Brain microvascular endothelial cell (primary cell): ENCODE measurements at regions not wholly inside any gene's neighbourhood (a gene's known extent, or its start where the extent isn't known, plus 50 kb on each side); places are given as distances from the start of the nearest gene placed in this dataset.
A peak's percentile ranks its signal among the peaks of the same experiment; 100 is the strongest.

Source experiments
- DNase-seq: peaks from one replicate; pipeline ENCODE4 v3.0.0-alpha.2; 2020
- H3K27ac ChIP-seq: fragments of 250-450 bp; sonication (Bioruptor Pico); 2 replicates; pipeline ENCODE4 v1.5.1; 2020; ENCODE audit warnings: mild to moderate bottlenecking, moderate library complexity
- H3K27me3 ChIP-seq: fragments of 250-450 bp; sonication (Bioruptor Pico); replicated peaks from 2 replicates; pipeline ENCODE4 v1.5.1; 2020; ENCODE audit warnings: mild to moderate bottlenecking
- H3K36me3 ChIP-seq: fragments of 250-450 bp; sonication (Bioruptor Pico); replicated peaks from 2 replicates; pipeline ENCODE4 v1.5.1; 2020; ENCODE audit warnings: mild to moderate bottlenecking
- H3K4me3 ChIP-seq: 2 replicates; pipeline ENCODE4 v1.5.1; 2011; ENCODE audit warnings: low read depth, mild to moderate bottlenecking, control low read depth, low read length, moderate library complexity
- in situ Hi-C: cut with HindIII; loops from 2 replicates; pipeline ENCODE4 v1.10.0; 2017; ENCODE audit warnings: low sequenced_read_pairs, low pct_ligation_motif_present
- TF ChIP-seq, protein P1 (sequence below): IDR thresholded peaks from 2 replicates; pipeline ENCODE4 v1.5.1; 2011; ENCODE audit warnings: low read depth, mild to moderate bottlenecking, moderate library complexity, low read length, control low read depth, inconsistent platforms; ENCODE audit errors: missing control alignments

- Histone ChIP-seq H3K27me3 (no peaks in the 10 kb centered on the region), H3K27ac (peak overlapping the region; percentile 74), H3K36me3 (no peaks in the 10 kb centered on the region), H3K4me3 (no peak overlapping the region)
- no peak for DNase-seq
- TF ChIP-seq, protein P1, sequence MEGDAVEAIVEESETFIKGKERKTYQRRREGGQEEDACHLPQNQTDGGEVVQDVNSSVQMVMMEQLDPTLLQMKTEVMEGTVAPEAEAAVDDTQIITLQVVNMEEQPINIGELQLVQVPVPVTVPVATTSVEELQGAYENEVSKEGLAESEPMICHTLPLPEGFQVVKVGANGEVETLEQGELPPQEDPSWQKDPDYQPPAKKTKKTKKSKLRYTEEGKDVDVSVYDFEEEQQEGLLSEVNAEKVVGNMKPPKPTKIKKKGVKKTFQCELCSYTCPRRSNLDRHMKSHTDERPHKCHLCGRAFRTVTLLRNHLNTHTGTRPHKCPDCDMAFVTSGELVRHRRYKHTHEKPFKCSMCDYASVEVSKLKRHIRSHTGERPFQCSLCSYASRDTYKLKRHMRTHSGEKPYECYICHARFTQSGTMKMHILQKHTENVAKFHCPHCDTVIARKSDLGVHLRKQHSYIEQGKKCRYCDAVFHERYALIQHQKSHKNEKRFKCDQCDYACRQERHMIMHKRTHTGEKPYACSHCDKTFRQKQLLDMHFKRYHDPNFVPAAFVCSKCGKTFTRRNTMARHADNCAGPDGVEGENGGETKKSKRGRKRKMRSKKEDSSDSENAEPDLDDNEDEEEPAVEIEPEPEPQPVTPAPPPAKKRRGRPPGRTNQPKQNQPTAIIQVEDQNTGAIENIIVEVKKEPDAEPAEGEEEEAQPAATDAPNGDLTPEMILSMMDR = no peak
- in situ Hi-C loops = no loop called here
Observed at GRCh38 chr2:71830497-71831192, 317.0 kb downstream of the CYP26B1 start.

DNA sequence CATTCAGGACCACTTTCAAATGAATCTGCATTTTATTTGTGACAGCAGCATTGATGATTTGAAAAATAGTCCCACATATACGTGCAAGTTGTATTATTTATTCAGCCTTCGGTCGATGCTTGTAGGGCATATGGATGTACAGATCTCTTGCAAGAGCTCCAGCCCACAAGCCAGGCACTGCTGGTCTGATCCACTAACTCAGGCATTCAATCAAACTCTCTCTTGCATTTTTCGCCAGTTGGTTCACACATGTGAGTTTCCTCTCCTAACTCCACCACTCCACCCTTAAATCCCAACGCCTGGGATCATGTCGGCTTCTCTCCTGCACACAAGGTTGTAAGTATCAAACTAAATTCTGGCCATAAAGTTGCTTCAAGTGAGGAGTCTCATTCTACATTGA, 318.7 kb downstream of the CYP26B1 start:
- in situ Hi-C loops = no loop called here
- no peaks in the 10 kb centered on the region for H3K27me3 ChIP-seq
- TF ChIP-seq, protein P1 = no peak
- H3K36me3 ChIP-seq = no peaks in the 10 kb centered on the region
- DNase-seq = no peak
- no peak overlapping the region for H3K27ac ChIP-seq
- no peak overlapping the region for H3K4me3 ChIP-seq

GRCh38 chr2:71827973-71828372, 319.7 kb downstream of the CYP26B1 start:
- in situ Hi-C loops = no loop called here

DNA sequence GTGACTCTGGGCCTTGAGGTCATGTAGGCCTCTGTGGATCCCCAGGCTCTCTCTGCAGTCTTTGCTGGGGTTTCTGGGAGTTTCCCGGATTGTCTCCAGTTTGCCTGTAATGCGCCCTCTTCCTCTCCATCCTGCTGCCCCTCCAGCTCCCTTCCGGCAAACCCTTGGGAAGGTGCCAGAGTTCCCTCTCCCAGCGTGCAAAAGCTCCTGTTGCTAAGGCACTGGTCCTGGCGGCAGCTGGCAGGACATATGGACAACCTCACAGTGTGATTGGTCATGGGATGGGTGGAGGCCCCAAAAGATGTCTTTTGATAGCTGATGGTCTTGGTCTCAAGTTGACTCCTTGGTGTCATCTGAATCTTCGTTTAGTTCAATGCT, 320.1 kb downstream of the CYP26B1 start:
- H3K27ac ChIP-seq = no peak overlapping the region
- TF ChIP-seq, protein P1 = no peak

More at GRCh38 chr2:71827973-71828372, 319.7 kb downstream of the CYP26B1 start:
- H3K27ac ChIP-seq = no peak overlapping the region
- no peaks in the 10 kb centered on the region for H3K27me3 ChIP-seq
- no peak for DNase-seq
- no peak overlapping the region for H3K4me3 ChIP-seq
- no peaks in the 10 kb centered on the region for H3K36me3 ChIP-seq
- TF ChIP-seq, protein P1 = no peak

DNA sequence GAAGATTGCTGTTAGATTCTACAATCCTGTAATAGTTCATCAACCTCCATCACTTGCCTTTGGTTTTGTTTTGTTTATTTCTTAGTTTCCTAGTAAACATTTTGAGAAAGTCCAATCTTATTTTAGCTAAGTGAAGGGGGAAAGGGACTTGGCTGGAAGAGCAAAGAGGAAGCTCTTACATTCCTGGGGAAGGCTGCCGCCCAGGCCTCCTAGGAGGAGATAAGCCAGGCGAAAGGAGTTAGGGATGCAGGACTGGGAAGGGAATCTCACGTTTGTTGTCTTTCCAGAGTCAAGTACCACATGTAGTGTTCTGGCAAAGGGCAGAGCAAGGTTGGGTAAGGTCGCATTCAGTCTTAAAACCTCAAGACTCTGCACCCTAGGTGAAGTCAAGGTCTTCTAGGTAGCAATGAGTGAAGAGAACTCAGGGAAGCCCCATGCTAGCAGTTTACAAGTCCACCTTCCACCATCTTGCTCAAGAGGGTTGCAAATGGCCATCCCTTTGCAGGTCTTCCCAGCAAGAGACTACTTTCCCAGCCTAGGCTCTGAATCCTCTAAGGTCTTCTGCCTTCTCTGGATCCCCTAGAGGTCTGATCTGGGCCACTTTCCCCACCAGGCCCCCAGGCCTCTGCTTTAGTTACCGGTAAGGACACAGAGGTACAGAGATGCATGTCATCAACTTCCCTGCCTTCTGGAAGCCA, 320.7 kb downstream of the CYP26B1 start:
- H3K27me3 ChIP-seq = no peaks in the 10 kb centered on the region
- TF ChIP-seq, protein P1 = no peak
- in situ Hi-C loops = no loop called here

More for the DNA sequence above, 320.1 kb downstream of the CYP26B1 start:
- Histone ChIP-seq H3K4me3 (no peak overlapping the region), H3K27me3 (no peaks in the 10 kb centered on the region), H3K36me3 (no peaks in the 10 kb centered on the region)
- DNase-seq = no peak
- in situ Hi-C loops = no loop called here

More for the DNA sequence above, 320.7 kb downstream of the CYP26B1 start:
- no peak for DNase-seq
- H3K4me3 ChIP-seq = no peak overlapping the region
- H3K36me3 ChIP-seq = no peaks in the 10 kb centered on the region
- H3K27ac ChIP-seq = no peak overlapping the region
